ENCODE measurements at regions not wholly inside any gene's neighbourhood (a gene's known extent, or its start where the extent isn't known, plus 50 kb on each side); places are given as distances from the start of the nearest gene placed in this dataset.

DNA sequence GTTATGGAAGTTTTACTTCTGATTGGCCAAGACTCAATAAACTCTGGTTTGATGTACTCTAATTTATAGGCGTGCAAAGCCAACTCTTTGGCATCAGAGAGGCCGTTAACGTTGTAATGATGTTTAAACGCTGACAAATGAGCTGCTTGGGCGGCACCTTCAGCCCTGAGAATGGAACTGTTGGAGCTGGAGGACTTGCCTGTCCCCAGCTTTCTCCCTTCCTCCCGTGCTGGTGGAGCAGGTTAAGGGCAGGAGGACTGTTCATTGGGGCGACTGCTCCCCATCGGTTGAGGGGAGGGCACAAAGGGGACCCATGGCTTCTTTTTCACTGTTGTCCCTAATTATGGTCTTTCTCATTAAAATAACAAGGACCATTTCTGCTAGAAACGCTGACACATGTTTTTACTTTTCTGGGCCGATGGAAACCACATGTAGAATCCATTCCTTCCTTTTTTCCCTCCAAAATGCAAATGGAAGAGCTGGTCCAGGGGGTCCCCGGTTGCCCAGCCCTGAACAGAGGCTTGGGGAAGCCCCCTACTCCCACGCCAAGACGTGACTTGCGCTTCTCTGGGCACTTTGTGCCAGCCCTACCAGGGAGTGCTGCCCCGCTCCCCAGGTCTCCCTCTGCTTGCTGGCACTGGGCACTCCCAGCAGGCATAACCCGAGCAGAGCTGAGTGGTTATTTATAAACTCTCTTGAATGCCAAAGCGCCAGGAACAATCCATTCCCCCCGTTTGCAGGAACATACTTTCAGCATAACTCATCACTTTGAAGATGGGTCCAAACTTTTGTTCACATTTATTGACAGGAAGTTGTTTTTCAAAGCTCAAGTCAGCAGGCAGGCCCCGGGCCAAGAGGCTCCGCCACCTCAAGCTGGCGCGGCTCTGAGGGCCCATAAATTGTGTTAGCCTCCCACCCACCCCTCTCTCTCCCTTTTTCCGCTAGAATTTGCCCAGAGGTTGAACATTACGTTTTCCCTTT, 170.1 kb downstream of the ASB1 start:
- in situ Hi-C loops (cut with HindIII; ENCODE audit: low sequenced_read_pairs): no loop called here

- in situ Hi-C loops (cut with HindIII; ENCODE audit: low sequenced_read_pairs): no loop called here
Measured at GRCh38 chr2:238597638-238598528, 171.2 kb downstream of the ASB1 start.

DNA sequence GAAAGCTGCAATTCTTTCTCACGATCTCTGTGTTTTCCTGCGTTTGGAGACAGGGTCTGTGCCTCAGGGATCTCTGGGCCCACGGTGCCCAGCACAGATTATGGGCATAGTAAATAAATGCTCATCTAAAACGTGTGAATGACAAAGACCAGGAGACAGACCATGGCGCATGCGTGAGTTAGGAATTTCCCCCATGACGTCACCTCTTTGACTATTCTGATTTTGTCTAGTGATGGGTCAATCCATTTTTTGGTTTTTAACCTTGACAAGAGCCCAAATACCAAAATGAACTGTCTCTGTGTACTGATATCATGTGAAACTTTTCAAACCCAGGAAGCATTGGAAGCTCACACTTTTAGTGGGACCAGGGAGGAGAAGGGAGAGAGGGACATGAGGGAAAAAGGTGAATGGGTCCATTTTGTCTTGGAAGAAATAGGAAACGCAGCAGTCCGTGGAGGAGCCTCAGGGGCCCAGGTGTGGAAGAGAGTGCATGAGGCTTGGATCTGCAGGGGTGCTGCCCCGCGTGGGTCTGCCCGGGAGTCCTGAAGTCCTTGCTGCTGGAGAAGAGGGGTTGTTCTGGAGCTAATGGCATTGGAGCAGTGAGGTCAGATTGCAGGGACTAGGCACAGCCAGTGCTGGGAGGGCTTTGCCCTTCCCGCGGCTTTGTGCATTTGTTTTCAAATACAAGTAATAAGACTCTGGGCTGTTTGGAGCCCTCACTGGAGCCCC, 172.2 kb downstream of the ASB1 start:
- in situ Hi-C loops (cut with HindIII; ENCODE audit: low sequenced_read_pairs): no loop called here

- in situ Hi-C loops (cut with HindIII; ENCODE audit: low sequenced_read_pairs): no loop called here
Measured at GRCh38 chr2:238599549-238600505, 173.1 kb downstream of the ASB1 start.

DNA sequence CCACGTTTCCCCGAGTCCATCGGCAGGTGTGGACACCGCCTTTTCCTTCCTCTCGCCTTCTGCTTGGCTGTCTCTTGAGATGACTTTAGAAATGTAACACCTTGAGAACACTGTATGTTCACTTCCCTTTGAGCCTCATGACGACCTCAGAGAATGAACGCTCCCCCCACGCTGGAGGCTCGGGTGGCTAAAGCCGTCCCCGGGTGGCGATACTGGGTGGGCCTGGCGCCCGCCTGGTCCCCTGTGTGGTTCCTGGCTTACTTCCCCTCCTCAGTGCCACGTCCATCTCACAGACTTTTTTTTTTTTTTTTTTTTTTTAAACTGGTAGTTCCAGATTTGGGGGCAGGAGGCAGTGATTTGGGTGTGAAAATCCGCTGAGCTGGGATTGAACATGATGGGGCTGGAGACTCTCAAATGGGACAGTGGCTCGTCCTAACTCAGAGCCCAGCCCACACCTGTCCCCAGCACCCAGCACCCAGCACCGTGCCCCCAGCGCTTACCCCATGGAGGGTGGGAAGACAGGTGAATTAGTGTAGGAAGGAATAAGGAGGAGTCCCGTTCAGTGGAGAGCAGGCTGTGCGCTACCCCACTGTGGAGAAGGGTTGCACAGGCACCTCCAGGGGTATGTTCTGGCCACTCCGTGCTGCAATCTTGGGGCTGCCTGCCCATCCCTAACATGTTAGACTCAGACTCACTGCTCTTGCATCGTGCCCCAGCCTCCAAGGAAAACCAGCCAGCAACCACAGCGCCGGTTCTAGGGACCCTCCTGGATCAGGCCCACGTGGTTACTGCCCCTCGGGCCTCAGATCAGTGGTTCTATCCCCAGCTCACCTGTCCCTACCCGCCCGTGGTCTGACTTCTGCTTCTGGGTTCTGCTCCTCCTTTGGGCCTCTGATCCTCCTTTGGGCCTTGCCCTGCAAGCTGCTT, 174.0 kb downstream of the ASB1 start:
- in situ Hi-C loops (cut with HindIII; ENCODE audit: low sequenced_read_pairs): no loop called here

GRCh38 chr2:238601433-238602222, 174.9 kb downstream of the ASB1 start:
- in situ Hi-C loops (cut with HindIII; ENCODE audit: low sequenced_read_pairs): no loop called here

DNA sequence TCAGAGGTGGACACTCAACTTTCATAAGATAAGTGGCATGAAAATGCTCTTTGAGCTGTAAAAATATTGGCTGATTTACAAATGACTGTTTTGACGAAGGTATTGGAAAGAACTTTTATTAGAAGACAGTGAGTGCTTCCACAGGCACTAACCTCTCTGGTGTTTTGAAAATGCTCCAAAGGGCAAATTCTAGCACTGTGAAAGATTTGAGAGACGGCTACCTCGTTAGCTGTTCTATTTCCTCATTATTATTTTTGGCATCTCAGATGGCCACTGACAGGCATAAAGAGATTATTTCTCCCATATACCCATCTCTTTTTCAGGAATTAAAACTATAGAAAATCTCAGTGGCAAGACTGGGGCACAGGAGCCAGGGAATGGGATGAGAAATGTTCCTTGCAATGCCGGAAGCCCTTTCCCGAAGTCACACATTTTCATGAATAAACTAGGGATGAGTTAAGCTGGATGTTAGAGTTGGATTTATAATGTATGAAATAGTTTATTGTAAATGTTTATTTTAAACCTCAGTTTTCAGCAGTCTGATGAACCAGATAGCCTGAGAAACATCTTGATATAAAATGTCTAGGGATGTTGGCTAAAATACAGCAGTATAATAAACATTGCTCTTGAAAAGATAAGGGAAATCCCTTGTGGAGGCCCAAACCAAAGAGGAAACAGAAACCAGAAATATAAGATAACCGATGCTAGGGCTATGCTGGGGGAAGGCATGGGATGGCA, 175.7 kb downstream of the ASB1 start:
- in situ Hi-C loops (cut with HindIII; ENCODE audit: low sequenced_read_pairs): no loop called here

DNA sequence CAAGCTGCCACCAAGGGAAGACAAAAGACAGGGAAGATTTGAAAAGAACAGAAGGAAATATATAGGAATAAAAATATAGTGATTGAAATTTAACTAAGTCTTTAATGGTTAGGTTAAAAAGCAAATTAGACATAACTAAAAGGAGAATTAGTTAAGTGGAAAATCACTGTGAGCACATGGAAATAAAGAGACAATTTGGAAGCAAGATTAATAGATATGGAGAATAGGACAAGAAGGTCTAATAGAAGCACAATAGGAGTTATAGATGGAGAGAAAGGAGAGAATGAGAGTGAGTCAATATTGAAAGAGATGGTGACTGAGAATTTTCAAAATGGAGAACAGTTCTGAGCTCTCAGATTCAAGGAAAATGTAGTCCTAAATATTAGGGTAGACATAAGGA, 176.9 kb downstream of the ASB1 start:
- in situ Hi-C loops (cut with HindIII; ENCODE audit: low sequenced_read_pairs): no loop called here

DNA sequence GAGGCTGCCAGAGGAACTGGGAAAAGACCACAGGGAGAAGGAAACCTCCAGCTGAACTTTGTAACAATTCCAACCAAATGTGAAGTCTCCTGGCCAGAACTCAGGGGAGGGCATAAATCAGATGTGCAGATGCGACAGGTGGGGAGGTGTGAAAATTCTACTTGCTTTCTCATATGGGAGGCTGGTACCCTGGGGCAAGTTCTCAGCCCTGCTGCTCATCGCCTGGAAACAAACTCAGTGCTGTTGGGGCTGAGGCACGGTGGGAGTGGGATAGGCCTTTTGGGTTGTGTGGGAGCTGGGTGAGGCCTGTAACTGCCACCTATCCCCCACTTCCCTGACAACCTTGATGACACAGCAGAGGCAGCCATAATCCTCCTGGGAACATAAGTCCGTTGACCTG, 179.6 kb downstream of the ASB1 start:
- in situ Hi-C loops (cut with HindIII; ENCODE audit: low sequenced_read_pairs): no loop called here

DNA sequence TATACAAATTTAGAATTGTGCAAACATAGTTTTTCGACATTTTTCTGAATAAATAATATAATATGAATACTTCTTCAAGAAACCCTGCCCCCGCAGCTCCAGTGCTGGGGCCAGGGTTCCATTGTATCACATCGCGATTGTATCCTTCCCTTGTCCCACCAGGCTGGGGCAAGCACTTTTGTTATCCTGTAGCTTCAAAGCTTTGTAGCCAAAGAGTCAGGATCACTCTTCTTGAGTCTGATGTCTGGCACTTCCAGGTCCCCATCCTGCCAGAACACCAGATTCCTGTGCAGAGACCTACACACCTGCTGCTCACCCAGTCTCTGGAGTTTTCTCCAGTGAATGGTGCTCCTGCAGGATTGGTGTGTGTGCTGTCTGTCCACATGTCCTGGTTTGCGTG, 186.9 kb downstream of the ASB1 start:
- in situ Hi-C loops (cut with HindIII; ENCODE audit: low sequenced_read_pairs): no loop called here

DNA sequence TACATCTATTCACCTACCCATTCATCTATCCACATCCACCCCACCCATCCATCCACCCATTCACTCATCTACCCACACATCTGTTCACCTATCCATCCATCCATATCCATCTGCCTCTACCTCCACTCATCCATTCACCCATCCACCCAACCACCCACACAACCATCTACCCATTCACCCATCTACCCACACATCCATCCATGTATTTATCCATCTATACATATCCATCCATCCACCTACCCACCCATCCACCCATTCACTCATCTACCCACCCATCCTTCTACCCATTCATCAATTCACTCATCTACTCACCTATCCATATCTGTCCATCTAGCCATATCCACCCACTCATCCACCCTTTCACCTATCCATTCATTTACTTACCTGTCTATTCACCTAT, 187.6 kb downstream of the ASB1 start:
- in situ Hi-C loops (cut with HindIII; ENCODE audit: low sequenced_read_pairs): no loop called here

GRCh38 chr2:238615187-238615586, 188.5 kb downstream of the ASB1 start:
- in situ Hi-C loops (cut with HindIII; ENCODE audit: low sequenced_read_pairs): loop anchor here (5.0 kb wide), 1 partner anchor 58 kb away; no protein-coding TSS in a partner anchor

DNA sequence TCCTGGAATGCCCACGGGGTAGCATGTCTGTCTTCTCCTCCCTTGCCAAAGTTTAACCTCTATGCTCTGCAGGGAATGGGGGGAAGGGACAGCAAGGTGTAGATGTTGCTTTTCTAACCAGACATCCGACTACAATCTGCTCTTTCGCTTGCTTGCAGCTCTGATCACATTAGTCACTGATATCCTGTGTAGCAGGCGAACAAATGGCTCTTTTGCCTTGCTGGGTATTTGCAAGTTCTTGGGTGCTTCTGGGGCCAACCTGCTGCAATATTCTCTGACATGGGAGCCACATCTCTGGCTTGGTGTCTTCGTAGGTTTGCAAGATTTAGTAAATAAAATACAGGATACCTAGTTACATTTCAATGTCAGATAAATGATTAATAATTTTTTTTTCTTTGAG, 190.0 kb downstream of the ASB1 start:
- in situ Hi-C loops (cut with HindIII; ENCODE audit: low sequenced_read_pairs): loop anchor here (5.0 kb wide), 1 partner anchor 59 kb away; no protein-coding TSS in a partner anchor

DNA sequence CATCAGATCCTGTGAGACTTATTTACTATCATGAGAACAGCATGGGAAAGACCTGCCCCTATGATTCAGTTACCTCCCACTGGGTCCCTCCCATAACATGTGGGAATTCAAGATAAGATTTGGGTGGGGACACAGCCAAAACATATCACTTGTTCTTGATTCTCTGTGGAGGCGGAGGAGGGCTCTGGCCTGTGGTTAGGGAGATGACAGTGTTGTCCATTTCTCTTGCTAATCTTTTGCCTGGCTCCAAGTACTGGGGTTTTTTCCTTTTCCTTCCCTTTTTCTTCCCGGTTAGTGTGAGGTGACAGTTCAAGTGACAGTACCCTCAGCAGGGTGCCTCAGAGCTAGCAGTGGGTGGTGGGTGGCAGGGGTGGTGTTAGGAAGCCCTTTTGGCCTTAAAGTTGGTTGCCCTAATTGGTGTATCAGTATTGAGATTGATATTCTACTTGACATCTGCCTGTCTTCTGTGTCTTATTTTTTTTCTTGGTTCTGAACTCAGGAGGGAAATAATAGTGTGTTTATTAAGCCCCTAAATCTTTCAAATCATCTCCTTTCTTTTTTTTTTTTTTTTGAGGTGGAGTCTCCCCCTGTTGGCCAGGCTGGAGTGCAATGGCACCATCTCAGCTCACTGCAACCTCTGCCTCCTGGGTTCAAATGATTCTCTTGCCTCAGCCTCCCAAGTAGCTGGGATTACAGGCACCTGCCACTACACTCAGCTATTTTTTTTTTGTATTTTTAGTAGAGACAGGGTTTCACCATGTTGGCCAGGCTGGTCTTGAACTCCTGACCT, 192.0 kb downstream of the ASB1 start:
- in situ Hi-C loops (cut with HindIII; ENCODE audit: low sequenced_read_pairs): loop anchor here (5.0 kb wide), 1 partner anchor 61 kb away; no protein-coding TSS in a partner anchor

DNA sequence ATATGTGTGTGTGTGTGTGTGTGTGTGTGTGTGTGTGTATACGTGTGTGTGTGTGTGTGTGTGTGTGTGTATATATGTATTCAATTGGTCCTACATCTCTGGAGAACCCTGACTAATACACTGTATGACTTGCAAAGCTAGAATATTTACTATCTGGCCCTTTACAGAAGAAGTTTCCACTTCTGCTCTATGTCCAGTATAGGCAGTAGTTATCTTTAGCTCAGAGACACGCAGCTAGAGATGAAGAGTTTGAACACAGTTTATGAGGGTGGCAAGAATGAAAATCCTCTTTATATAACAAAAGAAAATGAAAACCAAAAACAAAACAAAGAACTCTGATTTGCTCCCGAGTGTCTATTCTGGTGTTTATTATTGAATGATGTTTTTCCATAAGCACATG, 201.2 kb downstream of the ASB1 start:
- in situ Hi-C loops (cut with HindIII; ENCODE audit: low sequenced_read_pairs): loop anchor here (25.0 kb wide), 1 partner anchor 166 kb away; no protein-coding TSS in a partner anchor

- in situ Hi-C loops (cut with HindIII; ENCODE audit: low sequenced_read_pairs): loop anchor here (25.0 kb wide), 1 partner anchor 167 kb away; no protein-coding TSS in a partner anchor
Measured at GRCh38 chr2:238629064-238629463, 202.3 kb downstream of the ASB1 start.

All from endothelial cell of hepatic sinusoid (primary cell).